ENCODE measurements at regions not wholly inside any gene's neighbourhood (a gene's known extent, or its start where the extent isn't known, plus 50 kb on each side); places are given as distances from the start of the nearest gene placed in this dataset.
"Not testable (repeated sequence)": the region's sequence is repeated elsewhere in the genome, so short reads cannot be mapped to it uniquely, and the experiment has no call there.

DNA sequence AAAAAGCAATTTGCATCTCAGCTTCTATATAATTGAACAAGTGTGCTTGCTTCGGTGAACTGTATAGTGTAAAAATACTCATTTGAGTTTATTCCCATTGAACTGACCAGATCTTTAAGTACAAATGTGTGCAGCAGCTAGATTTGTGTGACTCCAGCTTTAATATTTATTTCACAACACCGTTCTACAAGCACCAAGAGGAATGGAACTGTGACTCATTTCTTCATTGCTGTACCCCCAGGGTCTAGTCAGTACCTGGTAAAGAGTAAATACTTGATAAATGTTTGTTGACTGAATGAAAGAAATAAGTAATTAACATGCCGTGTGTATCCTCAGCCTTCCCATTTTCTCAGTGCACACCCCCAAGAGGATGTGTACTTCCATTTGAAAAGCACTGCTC, 464.8 kb downstream of the CBLN4 start:
- no peak for DNase-seq (ENCODE audit: low read depth in 2 of 3, low spot score in 2 of 3)

DNA sequence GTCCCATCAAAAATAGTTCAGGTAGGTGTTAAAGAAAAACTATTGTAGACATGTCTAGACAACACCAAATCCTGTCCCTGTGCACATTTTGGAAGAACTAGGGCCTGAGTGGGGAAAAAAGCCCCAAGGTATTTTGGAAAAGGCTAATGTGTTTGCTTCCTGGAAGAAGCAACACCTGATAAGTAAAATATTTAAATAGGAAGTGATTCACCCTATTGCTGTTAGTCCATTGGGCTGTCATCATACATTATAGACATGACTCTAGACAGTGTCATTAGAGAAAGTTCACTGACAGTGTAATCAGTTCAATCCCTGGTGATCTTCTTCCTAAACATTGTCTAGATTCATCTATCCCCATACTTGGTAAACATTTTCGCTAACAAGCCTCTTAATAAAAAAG, 465.3 kb downstream of the CBLN4 start:
- DNase-seq (ENCODE audit: low read depth in 2 of 3, low spot score in 2 of 3), result no peak

DNA sequence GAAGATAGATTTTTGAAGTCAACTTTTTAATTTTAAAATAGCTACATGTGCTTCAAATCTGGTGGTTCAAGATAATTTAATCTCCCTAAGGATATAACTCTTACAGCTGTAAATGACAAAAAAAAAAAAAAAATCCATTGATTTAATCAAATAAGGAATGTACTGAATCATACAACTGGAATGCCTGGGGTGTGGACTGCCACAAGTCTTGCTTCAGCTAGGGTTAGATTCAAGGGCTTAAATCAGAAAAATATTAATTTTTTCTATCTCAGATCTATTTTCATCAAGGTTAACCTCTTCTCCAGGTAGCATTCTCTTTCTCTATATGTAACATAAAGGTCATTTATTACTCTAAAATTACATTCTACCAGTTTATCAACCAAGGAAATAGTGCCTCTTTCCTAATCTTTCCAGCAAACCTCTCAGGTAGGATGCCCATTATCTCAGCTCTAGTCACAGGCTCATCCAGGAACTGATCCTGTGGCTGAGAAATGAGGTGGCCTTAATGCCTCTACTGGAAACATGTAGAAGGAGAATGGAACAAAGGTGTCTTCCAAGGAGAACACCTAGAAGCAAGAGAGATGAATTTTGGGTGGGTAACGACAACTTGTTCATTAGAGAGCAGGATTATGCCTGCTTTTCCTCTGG, 466.9 kb downstream of the CBLN4 start:
- no peak for DNase-seq (ENCODE audit: low read depth in 2 of 3, low spot score in 2 of 3)

DNA sequence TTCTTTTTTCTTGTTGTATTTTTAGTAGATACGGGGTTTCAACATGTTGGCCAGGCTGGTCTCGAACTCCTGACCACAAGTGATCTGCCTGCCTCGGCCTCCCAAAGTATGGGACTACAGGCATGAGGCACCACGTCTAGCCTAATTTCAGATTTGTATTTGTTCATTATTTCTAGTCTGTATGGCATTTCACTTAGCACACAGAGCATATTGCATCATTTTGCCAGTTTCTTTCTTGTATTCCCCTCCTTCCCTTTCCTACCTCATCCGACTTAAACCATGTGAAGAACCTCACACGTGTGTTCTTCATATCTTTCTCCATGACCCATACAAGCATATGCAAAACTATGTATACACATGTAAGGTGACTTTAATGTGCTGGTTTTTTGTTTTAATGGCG, 470.0 kb downstream of the CBLN4 start:
- DNase-seq (ENCODE audit: low read depth in 2 of 3, low spot score in 2 of 3), result no peak

DNA sequence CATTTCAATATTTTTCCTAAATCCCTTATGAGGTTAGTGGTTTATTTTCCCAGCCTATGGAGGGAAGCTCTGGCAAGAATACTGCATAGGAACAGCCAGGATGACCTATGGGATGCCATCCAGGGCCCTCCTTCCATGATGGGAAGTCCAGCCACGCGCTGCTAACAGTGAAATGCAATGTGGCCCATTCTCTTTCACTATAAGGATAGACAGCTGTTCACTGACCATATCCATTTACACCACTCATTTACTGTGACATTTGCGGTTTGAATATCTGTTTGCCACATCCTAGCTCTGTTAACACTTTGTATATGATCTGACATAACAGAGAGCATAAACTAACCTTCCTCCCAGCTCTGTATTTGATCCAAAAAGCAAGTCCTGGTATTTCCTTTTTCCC, 471.7 kb downstream of the CBLN4 start:
- DNase-seq (ENCODE audit: low read depth in 2 of 3, low spot score in 2 of 3), result no peak

DNA sequence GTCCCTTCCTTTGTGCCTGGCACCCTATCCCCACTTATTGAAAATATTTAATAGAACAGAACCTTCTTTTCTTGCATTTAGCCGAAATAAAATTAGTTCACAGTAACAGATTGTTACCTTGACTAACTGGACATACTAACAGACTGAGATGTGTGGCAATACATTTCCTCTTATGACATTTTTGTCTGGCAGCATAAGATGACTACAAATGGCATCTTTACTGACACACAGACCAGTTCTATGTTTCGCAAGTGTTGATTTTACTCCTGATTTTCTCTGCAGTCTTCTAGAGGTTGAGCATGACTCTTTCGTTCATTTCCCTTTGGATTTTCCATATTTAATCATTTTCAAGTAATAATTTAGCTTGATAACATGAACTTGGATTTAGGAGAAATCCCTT, 474.6 kb downstream of the CBLN4 start:
- DNase-seq (ENCODE audit: low read depth in 2 of 3, low spot score in 2 of 3), result no peak

DNA sequence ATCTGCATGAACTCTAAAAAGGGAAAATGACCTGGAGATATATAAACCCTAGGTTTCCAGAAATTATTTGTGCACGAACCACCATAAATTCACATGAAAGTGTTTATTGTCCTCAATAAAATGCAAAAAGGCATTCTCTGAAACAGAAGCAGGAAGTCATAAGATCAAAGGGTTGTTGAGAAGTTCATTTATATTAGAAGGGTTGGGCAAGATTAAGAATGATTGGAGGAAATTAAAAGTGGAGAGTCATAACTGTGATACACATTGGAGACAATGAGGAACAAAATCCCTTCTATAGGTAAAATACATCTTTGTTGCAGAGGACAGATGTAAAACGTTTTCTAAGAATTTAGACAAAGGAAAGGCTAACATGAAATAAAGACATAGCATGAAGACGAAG, 476.8 kb downstream of the CBLN4 start:
- no peak for DNase-seq (ENCODE audit: low read depth in 2 of 3, low spot score in 2 of 3)

DNA sequence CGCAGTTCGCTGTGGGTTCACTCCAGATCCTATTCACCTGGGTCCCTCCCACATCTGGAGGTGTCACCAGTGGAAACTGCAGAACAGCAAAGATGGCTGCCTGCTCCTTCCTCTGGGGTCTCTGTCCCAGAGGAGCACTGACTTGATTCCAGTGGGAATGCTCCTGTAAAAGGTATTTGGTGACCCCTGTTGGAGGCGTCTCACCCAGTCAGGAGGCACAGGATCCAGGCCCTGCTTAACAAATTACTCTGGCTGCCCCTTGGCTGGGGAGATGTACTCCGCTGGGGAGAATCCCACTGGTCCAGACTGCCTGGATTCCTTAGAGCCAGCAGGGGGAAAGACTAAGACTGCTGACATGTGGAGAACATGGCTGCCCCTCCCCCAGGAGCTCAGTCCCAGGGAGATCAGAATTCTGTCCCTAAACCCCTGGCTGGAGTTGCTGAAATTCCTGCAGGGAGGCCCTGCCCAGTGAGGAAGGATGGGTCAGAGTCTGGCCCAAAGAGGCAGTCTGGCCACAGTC, 483.0 kb downstream of the CBLN4 start:
- no peak for DNase-seq (ENCODE audit: low read depth in 2 of 3, low spot score in 2 of 3)

DNA sequence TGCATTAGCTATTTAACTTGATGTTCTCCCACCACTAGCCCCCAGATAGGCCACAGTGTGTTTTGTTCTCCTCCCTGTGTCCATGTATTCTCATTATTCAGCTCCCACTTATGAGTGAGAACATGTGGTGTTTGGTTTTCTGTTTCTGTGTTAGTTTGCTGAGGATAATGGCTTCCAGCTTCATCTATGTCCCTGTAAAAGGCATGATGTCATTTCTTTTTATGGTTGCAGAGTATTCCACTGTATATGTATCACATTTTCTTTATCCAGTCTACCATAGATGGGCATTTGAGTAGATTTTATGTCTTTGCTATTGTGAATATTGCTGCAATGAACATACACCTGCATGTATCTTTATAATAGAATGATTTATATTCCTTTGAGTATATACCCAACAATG, 487.7 kb downstream of the CBLN4 start:
- DNase-seq (ENCODE audit: low read depth in 2 of 3, low spot score in 2 of 3), result not testable (repeated sequence)

DNA sequence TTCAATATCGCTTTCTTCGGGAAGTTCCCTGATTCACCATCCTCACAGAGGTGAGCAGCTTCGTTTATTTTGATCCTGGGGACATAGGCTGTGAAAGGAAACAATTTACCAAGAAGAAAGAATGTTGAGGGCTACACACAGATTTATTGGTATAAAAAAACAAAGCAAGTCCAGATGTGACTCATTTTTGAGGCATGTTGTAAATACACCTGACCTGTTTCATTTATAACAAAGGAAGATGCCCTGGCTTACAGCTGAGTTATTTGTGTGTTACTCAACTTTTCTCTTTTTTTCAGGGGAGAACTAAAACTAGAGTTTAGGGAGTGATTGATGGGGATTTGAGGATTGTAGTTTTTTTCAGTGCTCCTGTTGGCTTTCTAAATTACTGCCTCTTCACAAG, 489.5 kb downstream of the CBLN4 start:
- DNase-seq (ENCODE audit: low read depth in 2 of 3, low spot score in 2 of 3), result no peak

DNA sequence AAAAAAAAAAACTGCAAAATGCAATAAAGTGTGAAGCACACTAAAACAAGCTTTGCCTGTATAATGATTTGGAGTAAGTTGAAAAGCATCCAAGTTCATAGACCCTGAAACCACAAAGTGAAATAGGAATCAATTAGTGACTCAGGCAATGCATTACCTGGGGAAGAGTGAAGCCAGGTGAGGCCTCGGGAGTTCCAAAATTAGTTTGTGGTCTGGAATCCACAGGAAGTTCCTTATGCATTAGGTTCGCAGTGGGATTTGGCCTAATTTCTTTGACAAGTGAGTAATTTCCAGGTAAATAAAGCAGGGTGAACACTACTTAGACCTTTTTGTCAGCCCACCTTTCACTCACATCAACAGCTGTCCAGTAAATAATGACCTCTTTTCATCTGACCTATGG, 490.8 kb downstream of the CBLN4 start:
- DNase-seq (ENCODE audit: low read depth in 2 of 3, low spot score in 2 of 3), result no peak

DNA sequence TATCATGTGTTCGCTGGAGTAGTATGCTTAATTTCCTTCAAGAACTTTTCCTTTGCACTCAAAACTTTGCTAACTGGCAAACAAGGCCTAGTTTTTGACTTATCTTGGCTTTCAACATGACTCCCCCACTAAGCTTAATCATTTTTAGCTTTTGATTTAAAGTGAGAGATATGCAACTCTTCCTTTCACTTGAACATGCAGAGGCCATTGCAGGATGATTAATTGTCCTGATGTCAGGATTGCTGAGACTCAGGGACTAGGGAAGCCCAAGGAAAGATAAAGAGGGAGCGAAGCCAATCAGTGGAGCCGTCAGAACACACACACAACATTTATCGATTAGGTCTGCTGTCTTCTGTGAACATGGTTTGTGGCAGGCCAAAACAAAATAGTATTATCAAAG, 491.4 kb downstream of the CBLN4 start:
- DNase-seq (ENCODE audit: low read depth in 2 of 3, low spot score in 2 of 3), result no peak

DNA sequence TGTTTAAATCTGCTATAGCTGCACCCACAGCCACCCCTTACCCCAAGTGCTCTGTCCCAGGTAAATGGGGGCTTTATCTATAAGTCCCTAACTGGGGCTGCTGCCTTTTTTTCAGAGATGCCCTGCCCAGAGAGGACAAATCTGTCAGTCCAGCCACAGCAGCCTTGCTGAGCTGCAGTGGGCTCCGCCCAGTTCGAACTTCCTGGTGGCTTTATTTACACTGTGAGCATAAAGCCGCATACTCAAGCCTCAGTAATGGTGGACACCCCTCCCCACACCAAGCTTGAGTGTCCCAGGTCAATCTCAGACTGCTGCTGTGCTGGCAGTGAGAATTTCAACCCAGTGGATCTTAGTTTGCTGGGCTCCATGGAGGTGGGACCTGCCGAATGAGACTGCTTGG, 505.2 kb downstream of the CBLN4 start:
- no peak for DNase-seq (ENCODE audit: low read depth in 2 of 3, low spot score in 2 of 3)

DNA sequence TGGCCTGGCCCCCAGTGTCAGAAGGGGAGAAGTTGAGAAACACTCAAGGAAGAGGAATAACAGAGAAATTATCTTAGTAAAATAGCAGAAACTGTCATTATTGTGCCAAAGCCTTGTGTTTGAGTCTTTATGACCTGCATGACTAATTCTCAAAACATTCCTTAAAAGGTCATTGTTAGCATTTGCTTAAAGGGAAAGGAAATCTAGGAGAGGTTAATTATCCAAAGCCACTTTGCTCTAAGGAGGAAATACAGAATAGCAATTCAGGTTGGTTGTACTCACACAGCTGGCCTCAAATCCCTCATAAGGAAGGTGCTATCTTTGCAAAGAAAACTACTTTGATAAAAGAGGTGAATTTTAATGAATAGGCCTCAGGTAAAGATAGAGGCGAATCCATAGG, 516.7 kb downstream of the CBLN4 start:
- DNase-seq (ENCODE audit: low read depth in 2 of 3, low spot score in 2 of 3), result no peak

DNA sequence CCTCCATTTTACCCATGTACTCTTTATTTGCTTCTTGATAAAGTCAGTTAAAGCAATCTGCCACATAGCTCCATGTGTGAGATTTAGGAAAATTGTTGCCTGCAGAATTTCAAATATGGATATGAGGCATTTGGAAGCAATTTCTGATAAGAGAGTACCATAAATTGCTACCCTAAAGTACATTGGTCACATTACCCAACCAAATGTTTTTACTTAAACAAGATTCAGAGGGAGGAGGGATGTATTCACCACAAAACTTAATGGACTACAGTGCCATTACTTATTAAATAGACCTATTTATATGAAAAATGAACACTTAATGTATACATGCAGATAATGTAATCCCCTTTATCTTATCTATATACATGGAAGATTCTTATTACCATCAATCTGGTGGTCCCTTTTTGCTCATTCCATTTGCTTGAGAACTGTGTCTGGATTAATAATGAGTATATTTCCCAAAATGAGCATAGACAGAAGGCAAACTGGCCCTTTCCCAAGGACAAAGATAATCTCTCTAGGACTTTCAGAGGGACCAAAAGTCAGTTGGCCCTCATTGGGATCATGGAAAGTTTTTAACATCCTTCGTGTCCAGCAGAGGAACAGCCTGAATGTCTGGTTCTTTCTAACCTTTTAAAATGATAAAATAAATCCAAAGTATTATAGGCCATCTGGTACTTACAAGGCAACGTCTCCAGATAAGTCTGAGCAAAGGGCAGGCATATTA, 526.4 kb downstream of the CBLN4 start:
- no peak for DNase-seq (ENCODE audit: low read depth in 2 of 3, low spot score in 2 of 3)

DNA sequence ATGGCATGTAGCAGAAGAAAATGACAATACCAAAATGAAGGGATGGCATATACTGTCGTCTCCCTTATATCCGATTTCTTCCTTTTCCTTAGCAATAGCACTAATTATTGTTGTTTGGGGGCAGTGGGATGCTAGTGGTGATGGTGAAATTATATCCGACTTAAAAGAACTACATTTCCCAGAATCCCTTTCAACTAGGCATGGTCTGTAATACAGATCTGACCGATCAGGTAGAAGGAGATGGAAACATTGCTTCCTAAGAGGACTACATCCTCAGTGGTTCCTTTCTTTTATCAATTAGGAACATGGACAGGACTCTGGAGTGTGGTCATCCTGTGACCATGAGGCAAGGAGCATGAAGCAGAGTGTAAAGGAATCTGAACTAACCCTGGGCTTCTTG, 532.6 kb downstream of the CBLN4 start:
- no peak for DNase-seq (ENCODE audit: low read depth in 2 of 3, low spot score in 2 of 3)

DNA sequence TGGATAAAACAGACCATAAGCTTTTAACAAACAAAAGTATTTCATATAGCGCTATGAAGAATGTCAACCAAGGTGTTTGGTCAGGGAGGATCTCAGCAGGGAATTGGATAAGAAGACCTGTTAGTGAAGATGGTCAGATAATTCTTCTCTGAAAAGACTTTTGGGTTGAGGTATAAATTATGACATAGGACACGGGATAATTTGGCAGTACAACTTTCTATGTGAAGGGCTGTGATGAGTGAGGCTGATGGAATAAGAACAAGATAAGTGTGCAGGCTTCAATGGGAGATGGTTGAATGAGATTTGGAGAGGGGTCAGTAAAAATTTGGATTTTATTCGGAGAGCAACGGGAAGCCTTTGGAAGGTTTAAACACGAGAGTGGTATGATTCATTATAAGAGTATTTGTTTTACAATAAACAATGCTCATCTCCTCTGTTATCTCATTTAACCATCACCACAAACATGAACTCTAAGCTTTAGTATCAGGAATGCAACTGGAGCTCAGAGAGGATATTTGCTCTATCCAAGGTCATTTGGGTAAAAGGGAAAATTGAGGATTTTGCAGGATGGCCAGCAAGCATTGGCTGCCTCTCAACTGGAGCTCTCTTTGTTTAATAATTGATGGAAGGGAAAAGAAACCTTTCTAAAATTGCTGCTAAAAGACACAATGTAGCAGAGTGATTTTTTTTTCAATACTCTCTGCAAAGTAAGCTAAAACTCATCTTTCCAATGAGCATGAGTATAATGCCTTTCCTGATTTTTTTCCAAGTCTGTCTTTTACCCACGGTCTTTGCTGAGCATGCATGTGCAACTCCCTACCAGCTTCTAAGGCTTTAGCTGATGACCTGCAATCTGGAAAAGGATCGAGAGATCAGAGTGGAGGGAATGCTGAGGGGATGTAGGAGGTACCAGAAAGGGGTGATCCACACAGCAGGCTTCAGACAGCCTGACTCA, 534.0 kb downstream of the CBLN4 start:
- DNase-seq (ENCODE audit: low read depth in 2 of 3, low spot score in 2 of 3), result no peak

DNA sequence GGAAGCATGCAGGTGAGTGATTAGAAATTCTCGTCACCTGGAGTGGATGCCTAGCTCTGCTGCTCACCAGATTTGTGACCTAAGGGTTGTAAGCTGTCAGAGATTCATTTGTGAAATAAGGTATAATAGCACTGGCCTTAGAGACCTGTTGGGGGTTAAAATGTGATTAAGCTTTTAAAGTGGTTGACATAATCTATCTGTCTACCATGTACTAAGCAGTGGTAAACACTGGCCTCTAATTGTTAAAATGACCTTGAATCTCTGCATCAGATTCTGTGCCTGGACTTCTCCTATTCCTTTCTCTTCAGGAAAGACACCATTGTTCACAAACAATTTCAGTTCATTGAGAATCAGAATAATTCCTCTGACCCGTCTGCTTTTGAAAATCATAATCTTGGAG, 536.2 kb downstream of the CBLN4 start:
- no peak for DNase-seq (ENCODE audit: low read depth in 2 of 3, low spot score in 2 of 3)

DNA sequence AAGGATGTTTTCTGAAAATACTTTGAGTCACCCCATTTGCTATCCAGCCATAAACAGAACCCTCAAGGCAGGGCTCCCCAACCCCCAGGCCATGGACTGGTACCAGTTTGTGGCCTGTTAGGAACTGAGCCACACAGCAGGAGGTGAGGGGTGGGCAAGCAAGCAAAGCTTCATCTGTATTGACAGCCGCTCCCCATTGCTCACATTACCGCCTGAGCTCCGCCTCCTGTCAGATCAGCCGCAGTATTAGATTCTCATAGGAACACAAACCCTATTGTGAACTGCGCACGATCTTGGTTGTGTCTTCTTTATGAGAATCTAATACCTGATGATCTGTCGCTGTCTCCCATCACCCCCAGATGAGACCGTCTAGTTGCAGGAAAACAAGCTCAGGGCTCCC, 543.8 kb downstream of the CBLN4 start:
- no peak for DNase-seq (ENCODE audit: low read depth in 2 of 3, low spot score in 2 of 3)

DNA sequence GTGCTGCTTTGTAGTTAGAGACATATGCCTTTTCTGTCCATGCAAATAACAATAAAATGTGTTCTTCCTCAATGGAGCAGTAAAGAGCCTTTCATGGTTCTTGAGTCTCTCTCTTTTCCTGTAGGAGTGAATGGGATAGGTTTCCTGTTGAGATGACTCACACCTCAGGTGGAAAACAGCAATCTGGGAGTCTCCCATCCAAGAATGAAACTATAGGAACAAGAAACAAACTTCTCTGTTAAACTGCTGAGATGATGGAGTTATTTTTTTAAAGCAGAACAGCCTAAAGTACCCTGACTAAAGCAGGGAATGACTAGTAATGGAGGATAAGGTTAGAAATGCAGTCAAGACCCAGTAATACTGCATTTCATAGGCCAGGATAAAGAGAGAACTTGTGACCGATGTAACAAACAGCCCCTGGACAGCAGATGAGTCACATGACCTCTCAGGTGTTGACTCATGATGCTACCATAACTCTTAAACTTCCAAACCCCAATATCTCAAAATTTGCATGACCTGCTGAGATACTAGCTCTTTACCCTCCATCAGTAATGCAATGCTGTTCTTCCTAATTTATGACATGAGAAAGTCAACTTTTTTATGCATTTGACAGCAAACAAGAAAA, 548.9 kb downstream of the CBLN4 start:
- DNase-seq (ENCODE audit: low read depth in 2 of 3, low spot score in 2 of 3), result no peak

DNA sequence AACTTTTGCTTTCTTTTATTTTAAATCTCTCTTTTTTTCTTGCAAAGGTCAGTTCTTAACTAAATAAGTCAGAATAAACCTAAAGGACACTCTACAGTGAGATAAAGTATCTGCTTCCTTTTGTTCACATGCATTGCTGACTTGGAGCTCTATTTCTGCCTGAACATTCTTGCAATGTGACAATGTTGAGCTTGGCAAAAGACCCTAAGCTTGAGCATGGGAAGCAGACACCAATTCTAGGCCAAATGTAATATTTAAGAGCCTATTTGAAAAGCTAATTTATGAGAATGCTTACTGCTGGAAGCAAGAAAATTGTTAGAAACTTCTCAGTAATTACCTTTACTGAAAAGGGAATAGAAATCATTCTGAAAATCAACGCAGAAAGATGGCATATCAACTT, 556.2 kb downstream of the CBLN4 start:
- no peak for DNase-seq (ENCODE audit: low read depth in 2 of 3, low spot score in 2 of 3)

Data from hematopoietic multipotent progenitor cell (in vitro differentiated cells).